K562 (cell line): ENCODE measurements at regions not wholly inside any gene's neighbourhood (a gene's known extent, or its start where the extent isn't known, plus 50 kb on each side); places are given as distances from the start of the nearest gene placed in this dataset.

ENCODE experiments used
- CTCF ChIP-seq, 3 experiments: IDR thresholded peaks in 2 of 3; conservative IDR thresholded peaks in 1 of 3; 2 replicates each; pipeline ENCODE4 v1.5.1; 2011 to 2012; ENCODE audit warnings: low read length in 3 of 3, mild to moderate bottlenecking in 3 of 3, control low read depth in 2 of 3, improper control_type of control experiment in 1 of 3, inconsistent platforms in 1 of 3, low read depth in 1 of 3, mixed read lengths in 1 of 3, moderate library complexity in 1 of 3; ENCODE audit not compliant: insufficient read depth in 2 of 3
- E2F8 ChIP-seq: fragments of 450-650 bp; IDR thresholded peaks from 2 replicates; pipeline ENCODE4 v1.7.1; 2018; ENCODE audit warnings: mild to moderate bottlenecking, low read depth; ENCODE audit not compliant: partially characterized antibody
- ELF1 ChIP-seq: fragments of 200-800 bp; sonication (Bioruptor generic); IDR thresholded peaks from 2 replicates; pipeline ENCODE4 v1.6.1; 2016; ENCODE audit warnings: missing genetic modification characterization, missing compliant biosample characterization
- GABPA ChIP-seq: fragments of 200-800 bp; sonication (Bioruptor generic); conservative IDR thresholded peaks from 2 replicates; pipeline ENCODE4 v1.6.1; 2016; ENCODE audit warnings: low read depth, missing genetic modification characterization, missing compliant biosample characterization
- HDAC3 ChIP-seq: fragments of 450-650 bp; IDR thresholded peaks from 2 replicates; pipeline ENCODE4 v1.6.1; 2018; ENCODE audit warnings: borderline replicate concordance, mild to moderate bottlenecking, moderate library complexity; ENCODE audit not compliant: partially characterized antibody
- JUNB ChIP-seq: fragments of 450-650 bp; formaldehyde crosslinking; conservative IDR thresholded peaks from 2 replicates; pipeline ENCODE4 v1.4.0; 2020; ENCODE audit warnings: mild to moderate bottlenecking
- LARP7 ChIP-seq: fragments of 450-650 bp; IDR thresholded peaks from 2 replicates; pipeline ENCODE4 v1.6.1; 2016
- NCOA6 ChIP-seq: fragments of 450-650 bp; IDR thresholded peaks from 2 replicates; pipeline ENCODE4 v1.6.1; 2017; ENCODE audit warnings: mild to moderate bottlenecking
- RBM22 ChIP-seq: fragments of 200-400 bp; formaldehyde crosslinking; IDR thresholded peaks from 2 replicates; pipeline ENCODE4 v1.6.1; 2018; ENCODE audit warnings: low read length, low read depth; ENCODE audit not compliant: poor library complexity, severe bottlenecking
- SRSF9 ChIP-seq: fragments of 200-400 bp; formaldehyde crosslinking; IDR thresholded peaks from 2 replicates; pipeline ENCODE4 v1.6.1; 2017; ENCODE audit warnings: low read depth, low read length, borderline replicate concordance
- TBL1XR1 ChIP-seq, 2 experiments: IDR thresholded peaks; 2 replicates each; pipeline ENCODE4 v1.6.1; 2012; ENCODE audit warnings: improper control_type of control experiment in 2 of 2, low read length in 2 of 2, mild to moderate bottlenecking in 1 of 2
- THRB ChIP-seq: fragments of 450-650 bp; formaldehyde crosslinking; conservative IDR thresholded peaks from 2 replicates; pipeline ENCODE4 v1.4.0; 2022; ENCODE audit warnings: mild to moderate bottlenecking, missing genetic modification characterization
- TOE1 ChIP-seq, 2 experiments: fragments of 450-650 bp in 1 of 2; sonication (generic) in 1 of 2; formaldehyde crosslinking in 1 of 2; IDR thresholded peaks; 2 replicates each; pipeline versions ENCODE4 v1.7.1 to v1.8.0; 2016 to 2022; ENCODE audit warnings: borderline replicate concordance in 2 of 2, mild to moderate bottlenecking in 2 of 2, antibody characterized with exemption in 1 of 2, inconsistent platforms in 1 of 2, low read depth in 1 of 2, missing genetic modification reagents in 1 of 2, moderate library complexity in 1 of 2
- ZBTB11 ChIP-seq, 3 experiments: fragments of 200-800 bp in 1 of 3; fragments of 250-450 bp in 1 of 3; fragments of 450-650 bp in 1 of 3; sonication (Bioruptor Pico) in 1 of 3; sonication (Bioruptor generic) in 1 of 3; formaldehyde crosslinking in 1 of 3; IDR thresholded peaks; 2 replicates each; pipeline versions ENCODE4 v1.6.1 to v1.8.0; 2016 to 2022; ENCODE audit warnings: mild to moderate bottlenecking in 2 of 3, missing genetic modification characterization in 2 of 3, missing compliant biosample characterization in 1 of 3, moderate library complexity in 1 of 3
- ZNF277 ChIP-seq: fragments of 250-450 bp; sonication (Bioruptor Pico); IDR thresholded peaks from 2 replicates; pipeline ENCODE4 v1.8.0; 2022; ENCODE audit warnings: inconsistent platforms, mild to moderate bottlenecking, moderate library complexity, borderline replicate concordance

GRCh38 chr20:48405909-48406308 is 421.9 kb downstream of the PREX1 start (continued):
- no peak for TF ChIP-seq ZNF277 (CRISPR knock-in tag)
- TF ChIP-seq NCOA6: no peak
- TF ChIP-seq ZBTB11 (CRISPR knock-in tag; IDR thresholded peaks at IDR 0.05): no peak; a peak in 1 of 6 replicates
- TF ChIP-seq THRB (CRISPR knock-in tag): no peak
- TF ChIP-seq E2F8: no peak
- TF ChIP-seq ELF1: peak; percentile 44; the same call in 1 of the 2 replicates
- peak in 1 of 3 experiments; percentile 26; a peak in 1 of 6 replicates for TF ChIP-seq CTCF (IDR thresholded peaks at IDR 0.05 in 2 of 3, conservative IDR thresholded peaks at IDR 0.05 in 1 of 3; ENCODE audit: insufficient read depth in 2 of 3, low read depth in 1 of 3, low read length in 3 of 3)
- TF ChIP-seq HDAC3: no peak
- TF ChIP-seq JUNB (CRISPR knock-in tag): no peak
- 0 out of 2 replicates have a peak, but pooled peaks have one; percentile 26 for TF ChIP-seq GABPA (tag)
- no peak for TF ChIP-seq RBM22
- TF ChIP-seq TBL1XR1 (IDR thresholded peaks at IDR 0.05; ENCODE audit: low read length in 2 of 2): no peak
- TF ChIP-seq LARP7: no peak
- no peak for TF ChIP-seq SRSF9
- TF ChIP-seq TOE1 (IDR thresholded peaks at IDR 0.05; ENCODE audit: borderline replicate concordance): no peak
- no peak for TF ChIP-seq TOE1 (CRISPR knock-in tag; IDR thresholded peaks at IDR 0.05; ENCODE audit: borderline replicate concordance, low read depth)
